NCI-H2081 (cell line): ENCODE measurements at regions not wholly inside any gene's neighbourhood (a gene's known extent, or its start where the extent isn't known, plus 50 kb on each side); places are given as distances from the start of the nearest gene placed in this dataset.

ENCODE experiments used
- DNase-seq, 2 experiments: peaks; one replicate each; lab custom pipeline; 2025; lab: John Stamatoyannopoulos, UW

DNA sequence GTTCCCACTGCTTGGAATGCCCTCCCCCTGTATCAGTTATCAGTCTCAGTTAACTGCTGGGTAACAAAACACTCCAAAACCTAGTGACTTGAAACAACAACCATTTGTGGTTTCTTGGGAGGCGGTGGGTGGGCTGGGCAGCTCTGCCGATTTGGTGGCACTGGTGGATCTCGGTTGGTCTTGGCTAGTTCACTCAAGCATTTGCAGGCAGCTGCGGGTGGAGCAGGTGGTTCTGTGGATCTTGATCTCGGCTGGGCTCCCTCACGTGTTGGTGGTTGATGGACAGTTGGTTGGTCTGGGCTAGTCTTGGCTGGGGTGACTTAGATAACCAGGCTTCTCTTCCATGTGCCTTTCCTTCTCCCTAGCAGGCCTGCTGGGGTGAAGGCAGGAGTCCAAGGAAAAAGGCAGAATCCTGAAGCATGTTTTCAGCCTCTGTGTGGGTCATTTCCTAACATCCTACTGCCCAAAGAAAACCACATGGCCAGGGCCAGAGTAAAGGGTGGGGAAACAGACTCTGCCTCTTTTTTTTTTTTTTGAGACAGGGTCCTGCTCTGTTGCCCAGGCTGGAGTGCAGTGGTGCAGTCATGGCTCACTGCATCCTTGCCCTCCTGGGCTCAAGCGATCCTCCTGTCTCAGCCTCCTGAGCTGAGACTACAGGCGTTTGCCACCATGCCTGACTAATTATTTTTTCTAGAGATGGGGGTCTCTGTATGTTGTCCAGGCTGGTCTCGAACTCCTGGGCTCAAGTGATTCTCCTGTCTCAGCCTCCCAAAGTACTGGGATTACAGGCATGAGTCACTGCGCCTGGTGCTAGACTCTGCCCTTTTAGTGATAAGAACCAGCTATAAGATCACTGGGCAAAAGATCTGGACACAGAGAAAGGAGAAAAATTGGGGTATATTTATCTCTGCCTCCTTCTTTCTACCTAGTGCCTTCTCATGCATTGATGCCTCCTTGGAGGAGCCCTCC, 183.7 kb downstream of the RGS3 start:
- no peak for DNase-seq

DNA sequence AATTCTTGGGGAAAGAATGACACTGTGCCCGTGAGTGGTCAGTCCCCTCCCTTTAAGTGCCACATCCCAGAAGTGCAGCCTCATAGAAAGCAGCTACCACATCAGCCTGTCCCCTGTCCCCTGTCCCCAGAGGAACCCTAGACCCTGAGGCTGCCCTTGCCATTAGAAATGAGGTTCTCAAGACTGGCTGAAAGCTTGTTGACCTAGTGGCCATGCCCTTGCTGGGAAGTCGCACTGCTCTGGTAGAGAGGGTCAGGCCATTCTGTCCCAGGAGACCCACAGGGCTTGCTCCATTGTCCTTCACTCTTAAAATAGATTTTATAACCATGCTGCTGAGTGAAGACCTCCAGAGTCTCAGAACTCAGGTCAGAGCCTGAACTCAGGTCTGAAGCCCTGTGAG, 184.5 kb downstream of the RGS3 start:
- DNase-seq, result no peak

DNA sequence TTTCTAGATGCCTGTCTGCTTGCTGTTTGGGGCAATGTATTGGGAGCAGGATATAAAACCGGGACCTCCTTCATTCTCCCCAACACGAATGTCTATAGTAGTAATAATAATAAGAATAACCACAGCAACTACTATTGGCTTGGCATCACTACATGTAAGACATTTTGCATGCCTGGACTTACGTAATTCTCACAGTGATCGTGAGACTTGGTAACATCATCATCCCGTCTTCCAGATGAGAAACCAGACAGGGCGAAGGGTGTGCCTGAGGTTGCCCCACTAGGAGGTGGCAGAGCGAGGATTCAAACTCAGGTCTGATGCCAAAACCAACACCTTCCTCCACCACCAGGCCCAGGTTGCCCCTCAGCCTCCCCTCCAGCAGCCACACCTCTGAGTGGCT, 185.1 kb downstream of the RGS3 start:
- DNase-seq, result no peak

DNA sequence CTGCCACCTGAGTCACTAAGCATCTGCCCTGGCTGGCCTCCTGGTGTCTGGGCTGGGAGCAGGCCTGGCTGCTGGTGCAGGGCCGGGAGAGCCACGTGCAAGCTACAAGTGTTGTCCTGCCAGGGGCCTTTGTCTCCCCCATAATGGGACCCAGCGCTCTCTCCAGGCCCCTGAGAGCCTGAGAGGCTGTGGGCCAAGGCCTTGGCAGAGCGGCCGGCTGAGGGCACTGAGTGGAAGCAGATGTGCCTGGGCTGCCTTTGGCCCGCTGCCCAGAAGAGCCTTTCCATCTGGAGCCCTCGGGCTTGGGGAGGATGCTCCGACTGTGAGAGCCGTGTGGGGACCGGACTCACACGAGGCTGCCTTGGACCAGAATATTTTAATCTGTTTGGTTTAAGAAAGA, 185.5 kb downstream of the RGS3 start:
- peak; percentile 55 to 76 for DNase-seq

DNA sequence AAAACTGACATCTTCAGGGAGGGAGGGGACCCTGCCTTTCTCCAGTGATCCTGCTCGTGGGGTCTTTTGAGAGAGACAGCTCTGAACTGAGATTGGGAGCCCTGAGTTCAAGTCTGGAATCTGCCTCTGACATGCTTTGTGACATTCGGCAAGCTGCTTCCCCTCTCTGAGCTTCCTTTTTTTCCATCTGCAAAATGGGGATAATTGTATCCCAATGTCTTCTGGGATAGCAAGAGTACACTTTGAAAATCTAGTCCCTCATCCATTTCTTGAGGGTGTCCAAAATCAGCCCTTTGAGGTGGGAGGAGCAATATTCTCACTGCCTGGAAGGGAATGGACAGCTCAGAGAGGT, 186.3 kb downstream of the RGS3 start:
- DNase-seq, result no peak

DNA sequence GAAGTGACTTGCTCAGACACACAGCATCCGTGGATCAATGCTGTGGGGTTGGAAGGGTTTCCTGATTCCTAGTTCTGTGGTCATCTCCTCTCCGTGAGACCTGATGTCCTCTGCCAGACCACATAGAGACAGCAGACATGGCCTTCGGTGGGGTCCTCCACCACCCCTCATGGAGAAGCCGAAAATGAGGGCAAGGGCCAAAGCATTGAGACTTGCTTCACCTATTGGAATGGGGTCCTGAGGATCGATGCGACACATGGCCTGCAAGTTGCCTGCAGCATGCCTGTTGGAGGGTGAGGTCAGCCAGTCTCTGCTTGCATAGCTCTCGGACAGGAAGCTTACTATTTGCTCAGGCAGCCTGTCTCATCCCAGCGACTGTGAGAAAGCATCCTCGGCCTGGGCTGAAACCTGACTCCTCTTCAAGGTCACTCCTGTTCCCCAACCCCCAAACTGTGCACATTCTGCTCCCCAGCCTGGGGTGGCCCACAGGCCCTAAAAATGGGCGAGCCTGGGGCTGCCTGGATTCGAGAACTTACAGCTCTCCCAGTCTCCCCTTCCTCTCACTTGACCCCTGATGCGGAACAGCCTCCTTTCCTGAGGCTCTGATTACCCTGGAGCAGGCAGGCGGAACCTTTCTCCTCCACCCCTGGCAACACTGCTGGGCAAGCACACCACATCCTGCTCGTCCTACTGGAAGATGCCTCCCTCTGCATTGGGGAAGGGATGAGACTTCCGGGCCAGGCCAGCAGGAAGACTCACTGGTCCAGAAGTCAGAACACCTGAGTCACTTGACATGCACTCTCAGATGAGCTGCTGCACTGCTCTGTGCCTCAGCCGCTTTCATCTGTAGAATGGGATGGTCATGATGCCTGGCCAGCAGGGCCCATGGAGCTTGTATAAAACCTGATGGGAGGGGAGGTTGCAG, 186.9 kb downstream of the RGS3 start:
- peak in 1 of 2 experiments; percentile 9 for DNase-seq

DNA sequence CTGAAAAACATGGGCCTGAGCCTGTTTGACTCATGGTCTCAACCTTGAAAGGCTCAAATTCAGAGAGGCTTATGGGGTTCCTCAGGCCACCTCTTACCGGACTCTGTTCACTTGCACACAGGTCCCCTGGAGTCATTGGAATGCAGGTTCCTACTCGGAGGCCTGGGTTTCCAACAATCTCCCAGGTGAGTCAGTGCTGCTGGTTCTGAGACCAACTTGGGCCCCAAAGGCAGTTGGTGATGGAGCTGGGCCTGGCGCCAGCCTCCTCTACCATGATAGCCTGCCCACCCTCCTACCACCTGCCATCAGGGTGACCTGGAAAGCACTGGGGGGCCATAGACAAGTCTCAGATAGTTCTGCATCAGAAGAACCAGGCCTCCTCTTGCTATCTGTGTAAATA, 188.4 kb downstream of the RGS3 start:
- DNase-seq, result no peak

DNA sequence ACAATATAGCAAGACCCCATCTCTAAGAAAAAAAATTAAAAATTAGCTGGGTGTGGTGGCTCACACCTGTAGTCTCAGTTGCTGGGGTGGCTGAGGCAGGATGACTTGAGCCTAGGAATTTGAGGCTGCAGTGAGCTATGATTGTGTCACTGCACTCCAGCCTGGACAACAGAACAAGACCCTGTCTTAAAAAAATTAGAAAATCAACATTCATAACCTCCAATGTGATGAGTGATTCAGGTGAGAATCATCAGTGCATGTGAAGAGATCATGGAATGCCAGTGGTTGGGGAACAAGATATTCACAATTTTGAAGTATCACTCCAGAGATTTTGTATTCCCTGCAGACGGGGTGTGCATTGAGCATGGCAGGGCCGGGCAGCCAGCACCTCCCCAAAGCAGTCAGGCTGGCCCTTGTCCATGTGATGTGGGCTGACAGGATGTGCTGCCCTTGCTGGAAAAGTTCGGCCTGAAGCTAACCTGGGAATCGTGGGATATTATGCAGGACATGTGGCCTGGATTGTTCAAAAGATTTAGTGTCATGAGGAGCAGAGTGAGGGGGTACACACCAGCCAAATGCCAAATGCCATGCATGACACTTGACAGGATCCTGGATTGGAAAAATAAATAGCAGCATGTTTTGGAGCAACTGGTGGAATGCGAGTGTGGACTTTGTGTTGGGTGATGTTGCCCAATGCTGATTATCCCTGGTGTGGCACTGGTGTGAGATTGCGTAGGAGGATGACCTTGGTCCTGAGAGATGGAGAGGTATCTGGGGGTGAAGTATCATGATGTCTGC, 189.0 kb downstream of the RGS3 start:
- DNase-seq, result no peak

DNA sequence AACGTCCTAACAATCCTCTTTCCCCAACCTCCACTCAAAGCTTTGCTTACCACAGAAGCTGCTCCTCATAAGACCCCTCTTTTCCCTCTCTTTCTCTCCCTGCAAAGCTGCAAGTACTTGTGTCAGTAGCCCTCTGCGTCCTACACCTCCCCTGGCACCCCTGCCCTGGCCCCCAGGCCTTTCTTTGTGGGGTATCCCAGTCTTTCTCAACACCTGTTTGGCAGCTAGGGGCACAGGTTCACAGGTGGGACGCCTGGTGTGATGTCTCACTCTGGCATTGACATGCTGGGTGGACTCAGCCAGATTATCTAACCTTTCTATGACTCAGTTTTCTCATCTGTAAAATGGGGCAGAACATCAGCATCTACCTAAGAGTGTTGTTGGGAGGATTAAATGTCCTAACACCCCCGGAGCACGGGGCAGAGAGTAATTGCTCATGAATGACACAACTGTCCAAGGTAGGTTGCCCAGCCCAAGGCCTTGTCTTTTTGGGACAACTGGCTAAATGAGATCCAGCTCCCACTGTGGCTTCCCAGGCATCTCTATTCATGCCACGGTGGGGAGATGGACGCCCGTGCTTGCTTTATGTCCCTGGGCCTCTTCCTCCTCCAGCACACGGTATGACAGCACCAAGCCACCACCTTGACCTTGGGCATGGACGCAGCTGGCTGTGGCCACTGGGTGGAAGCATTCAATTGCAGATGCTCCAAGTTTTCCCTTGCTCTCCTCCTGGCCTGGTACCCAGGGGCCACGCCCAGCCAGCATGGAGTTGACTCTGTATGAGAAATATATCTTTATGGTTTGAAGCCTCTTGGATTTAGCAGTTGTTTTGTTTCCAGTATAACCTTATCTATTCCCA, 190.4 kb downstream of the RGS3 start:
- no peak for DNase-seq

DNA sequence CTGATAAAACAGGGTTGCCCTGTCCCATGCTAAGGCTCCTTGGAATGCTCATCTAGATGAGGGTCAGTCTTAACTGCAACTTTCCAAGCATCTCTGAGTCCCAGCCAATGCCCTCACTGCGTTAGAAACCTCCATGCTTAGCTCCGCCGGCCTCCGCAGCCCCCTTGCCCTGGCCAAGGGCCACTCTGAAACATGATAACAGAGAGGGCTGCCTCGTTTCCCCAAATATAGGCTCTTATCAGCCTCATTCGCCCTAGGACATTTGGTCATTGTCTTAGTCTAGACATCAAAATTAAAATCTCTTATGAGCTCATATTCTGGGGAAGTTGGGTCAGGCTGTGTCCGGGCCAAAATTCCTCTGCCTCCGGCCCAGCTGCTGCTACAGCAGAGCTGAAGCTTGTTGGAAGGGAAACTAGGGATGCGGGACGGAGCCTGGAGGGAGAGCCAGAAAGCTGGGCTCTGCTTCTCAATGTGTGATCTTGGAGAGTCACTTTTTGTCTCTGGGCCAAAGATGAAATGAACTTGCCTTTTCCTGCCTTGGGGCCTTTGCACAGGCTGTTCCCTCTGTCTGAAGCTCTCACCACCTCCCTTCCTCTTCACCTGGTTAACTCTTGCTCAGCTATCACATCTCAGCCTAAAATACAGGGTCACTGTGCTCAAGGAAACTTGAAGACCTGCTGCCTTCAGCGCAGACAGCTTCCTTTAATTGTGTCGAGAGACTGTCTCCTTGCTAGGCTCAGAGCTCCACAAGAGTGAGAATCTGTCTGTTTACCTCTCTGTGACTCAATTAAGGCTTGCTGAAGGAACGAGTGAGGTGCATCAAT, 191.3 kb downstream of the RGS3 start:
- DNase-seq, result no peak

DNA sequence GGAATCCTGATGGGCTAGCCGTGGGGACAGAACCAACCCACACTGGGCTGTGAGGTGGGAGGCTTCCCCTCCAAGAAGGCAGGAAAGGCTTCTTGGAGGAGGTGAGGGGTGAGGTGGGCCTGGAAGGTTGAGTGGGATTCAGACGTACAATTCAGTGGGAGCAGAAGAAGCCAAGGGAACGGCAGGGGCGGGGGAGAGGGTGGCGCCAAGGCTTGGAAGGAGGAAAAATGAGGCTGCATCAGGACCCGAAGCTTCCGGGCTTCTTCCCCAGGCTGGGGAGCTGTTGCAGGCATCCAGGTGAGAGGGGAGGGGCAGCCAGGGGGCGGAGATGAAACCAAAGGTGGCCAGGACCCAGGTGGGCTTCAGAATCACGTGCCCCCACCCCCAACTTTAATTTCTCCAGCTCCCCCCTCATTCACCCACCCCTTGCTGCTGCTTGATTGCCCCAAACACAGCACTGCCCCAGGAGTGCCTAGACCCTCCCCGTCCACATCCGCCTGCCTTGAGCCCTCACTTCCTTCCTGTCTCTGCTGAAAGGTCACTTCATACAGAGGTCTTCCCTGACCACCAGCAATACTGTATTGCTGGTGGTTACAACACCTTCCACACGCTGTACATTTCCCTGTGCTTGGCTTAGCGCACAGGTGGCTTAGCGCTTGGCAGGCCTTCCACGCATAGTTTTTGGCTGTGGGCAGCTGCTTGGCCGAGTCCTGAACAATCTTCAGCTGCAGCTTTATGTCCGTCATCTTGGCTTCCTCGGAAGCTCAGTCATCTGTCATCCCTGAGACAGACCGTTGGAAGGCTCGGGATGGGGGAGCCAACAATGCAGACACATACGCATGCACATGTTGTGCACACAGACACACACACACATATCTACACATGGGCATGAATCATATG, 193.5 kb downstream of the RGS3 start:
- no peak for DNase-seq

DNA sequence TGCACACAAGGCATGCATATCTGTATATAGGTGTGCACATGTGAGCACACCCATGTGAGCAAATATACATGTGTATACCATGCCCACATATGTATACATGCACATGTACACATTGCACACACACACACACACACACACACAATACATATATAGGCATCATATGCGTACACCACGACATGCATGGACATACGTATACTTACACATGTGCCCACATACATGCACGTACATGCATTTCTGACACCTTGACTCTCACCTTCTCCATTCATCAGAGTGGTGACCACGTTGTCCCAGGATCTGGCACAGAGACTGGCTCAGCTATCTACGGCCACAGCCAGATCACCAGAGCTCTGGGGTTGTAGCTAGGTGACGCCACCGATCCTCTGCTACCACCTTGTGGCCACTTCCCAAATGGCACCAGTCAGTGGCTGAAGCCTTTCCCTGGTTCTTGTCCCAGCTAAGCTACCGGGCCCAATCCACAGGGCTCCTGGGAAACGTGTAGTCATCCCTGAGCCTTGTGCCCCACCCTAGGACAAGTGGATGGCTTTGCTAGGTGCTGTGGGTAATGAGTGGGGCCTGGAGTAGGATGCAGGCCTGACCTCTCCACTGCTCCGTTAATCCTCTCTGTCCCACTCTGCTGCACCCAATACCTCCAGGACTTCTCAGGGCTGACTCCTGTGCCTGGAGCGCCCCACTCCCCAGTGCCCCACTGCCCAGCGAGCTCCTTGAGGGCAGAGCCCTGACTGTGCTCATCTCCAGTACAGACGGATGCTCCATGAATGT, 194.4 kb downstream of the RGS3 start:
- DNase-seq, result peak; percentile 72 to 81

DNA sequence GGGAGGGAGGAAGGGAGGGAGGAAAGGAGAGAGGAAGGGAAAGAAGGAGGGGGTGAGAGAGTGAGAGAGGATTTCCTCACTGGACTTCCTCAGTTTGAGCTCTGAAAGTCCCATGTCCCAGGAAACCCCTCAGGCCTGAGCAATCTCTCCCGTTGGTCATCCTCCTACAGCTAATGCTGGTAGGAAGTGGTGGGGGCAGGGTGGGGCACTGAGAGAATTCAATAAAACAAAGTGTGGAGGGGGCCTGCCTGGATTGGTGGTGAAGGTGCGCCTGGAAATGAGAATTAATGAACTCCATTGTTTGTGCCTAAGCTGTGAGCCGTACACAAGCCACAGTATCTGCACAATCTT, 195.0 kb downstream of the RGS3 start:
- no peak for DNase-seq

DNA sequence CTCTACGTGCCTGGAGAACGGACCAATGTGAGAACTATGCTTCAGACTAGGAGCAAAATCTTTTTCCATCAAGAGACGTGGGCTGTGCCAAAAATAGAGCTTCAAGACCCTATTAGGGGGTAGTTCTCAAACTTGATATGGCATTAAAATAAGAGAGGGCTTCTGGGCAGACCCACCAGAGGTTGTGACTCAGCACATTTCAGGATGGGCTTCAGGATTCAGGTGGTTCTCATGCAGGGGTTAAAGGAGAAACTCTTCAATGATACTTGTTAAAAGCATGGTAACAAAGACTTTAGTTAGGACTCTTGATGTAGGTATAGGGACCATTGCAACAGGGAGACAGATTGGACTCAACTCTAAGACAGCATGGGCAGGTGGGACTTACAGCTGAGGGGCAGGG, 195.5 kb downstream of the RGS3 start:
- DNase-seq, result no peak

DNA sequence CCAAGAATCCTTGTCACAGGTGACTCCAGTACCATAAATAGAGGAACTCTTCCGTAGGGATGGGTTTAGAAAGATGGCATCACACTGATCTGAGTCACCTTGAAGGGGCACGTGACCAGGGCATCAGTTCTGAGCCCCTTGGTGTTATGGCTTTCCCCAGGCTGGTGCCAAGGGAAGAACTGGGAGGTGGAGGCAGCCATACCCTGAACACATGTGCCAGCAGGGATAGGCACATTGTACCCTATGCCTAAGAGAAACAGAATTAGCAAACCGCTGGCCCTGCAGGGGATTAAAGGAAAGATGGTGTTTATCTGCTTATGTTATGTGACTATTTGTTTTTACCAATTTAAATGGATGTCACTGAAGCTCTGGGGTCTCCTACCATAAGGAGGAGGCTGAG, 196.2 kb downstream of the RGS3 start:
- no peak for DNase-seq

DNA sequence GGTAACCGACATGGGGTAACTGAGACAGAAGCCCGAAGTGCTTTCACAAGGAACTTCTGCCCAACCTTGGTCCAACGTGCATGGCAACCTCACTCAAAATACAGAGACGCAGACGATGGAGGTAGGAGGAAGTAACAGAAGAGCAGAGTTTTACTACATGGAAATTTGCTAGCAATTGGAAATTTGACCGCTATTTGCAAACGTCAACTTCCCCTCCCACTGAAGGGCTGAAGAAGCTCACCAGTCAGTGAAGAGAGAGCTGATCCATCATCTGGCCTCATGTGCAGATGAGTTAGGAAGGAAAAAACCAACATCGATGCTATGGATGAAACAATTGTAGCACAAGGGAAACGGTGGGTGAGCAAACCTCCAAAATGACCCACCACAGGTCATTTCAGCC, 196.7 kb downstream of the RGS3 start:
- no peak for DNase-seq

DNA sequence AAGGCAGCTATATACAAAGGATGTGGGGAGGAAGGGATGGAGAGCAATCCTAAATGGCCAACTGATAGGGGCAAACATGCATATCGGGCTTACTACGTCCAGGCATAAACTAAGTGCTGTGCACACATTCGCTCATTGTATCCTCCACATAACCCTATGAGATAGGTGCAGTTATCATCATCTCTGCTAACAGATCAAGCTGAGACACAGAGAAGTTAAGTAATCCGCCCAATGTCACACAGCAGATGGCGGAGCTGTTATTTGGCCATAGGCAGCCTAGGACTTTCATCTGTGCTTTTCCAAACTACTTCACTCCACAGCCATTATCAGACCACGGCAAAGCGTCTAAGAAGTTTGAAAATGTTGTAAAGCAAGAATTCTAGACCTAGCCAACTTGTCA, 197.5 kb downstream of the RGS3 start:
- DNase-seq, result no peak

DNA sequence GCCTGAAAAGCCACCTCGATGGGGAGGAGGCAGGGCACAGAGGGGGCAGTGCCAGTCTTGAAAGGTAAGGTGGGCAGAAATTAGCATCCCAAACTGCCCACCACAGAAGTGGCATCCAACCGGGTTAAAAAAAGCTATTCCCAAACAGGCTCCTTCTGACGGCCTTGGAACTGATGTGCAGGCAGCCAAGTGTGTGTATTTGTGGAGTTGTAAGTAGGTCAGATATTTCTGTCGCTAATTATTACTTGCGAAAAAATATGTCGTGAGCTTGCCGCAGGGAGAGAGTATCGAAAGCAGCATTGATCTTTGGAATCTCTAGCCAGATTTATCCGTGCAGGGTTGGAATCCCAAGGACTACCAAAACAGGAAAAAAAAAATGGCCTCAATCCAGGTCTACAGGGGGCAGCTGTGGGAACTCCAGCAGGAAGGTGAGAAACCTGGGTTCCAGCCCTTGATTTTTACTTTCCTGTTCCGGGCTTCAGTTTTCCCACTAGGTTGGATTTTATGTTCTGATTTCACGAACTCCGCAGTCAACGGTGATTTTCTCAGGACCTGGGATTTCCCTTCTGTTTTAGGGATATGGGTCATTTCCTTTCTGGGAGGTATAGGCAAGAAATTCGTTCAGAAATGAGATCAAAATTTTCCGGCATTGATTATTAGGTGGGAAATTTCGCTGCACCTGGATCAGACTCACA, 200.8 kb downstream of the RGS3 start:
- DNase-seq, result no peak
